GM08714 (cell line): ENCODE measurements at regions not wholly inside any gene's neighbourhood (a gene's known extent, or its start where the extent isn't known, plus 50 kb on each side); places are given as distances from the start of the nearest gene placed in this dataset.

ENCODE experiments used
- H3K4me3 ChIP-seq: fragments of 200-500 bp; sonication (Bioruptor generic); 2 replicates; pipeline ENCODE4 v1.5.1; 2014; ENCODE audit warnings: mild to moderate bottlenecking, low read length, inconsistent platforms
- ZNF274 ChIP-seq: IDR thresholded peaks from 2 replicates; pipeline ENCODE4 v1.6.1; 2012; ENCODE audit warnings: mild to moderate bottlenecking, low read depth, low read length

GRCh38 chr13:73403355-73404120 lies 344.7 kb downstream of the KLF5 start:
- H3K4me3 ChIP-seq, result no peak overlapping the region
- TF ChIP-seq ZNF274, result no peak

DNA sequence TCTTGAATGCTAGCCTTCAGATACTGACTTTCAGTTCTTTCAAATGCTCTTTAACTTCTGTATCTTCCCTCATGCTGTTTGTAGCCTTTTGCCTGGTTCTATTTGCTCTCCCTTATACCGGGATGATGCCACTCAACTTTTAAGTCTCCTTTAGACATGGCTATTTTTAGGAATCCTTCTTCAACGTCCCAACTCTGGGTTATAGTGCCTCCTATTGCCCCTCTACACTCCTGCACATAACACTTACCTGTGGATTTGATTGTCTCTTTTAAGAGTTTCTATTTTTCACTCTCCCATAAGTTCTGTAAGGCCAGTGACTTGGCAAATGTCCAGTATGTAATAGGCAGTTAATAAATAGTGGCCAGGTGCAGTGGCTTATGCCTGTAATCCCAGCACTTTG lies 343.0 kb downstream of the KLF5 start:
- H3K4me3 ChIP-seq, result no peak overlapping the region
- no peak for TF ChIP-seq ZNF274

DNA sequence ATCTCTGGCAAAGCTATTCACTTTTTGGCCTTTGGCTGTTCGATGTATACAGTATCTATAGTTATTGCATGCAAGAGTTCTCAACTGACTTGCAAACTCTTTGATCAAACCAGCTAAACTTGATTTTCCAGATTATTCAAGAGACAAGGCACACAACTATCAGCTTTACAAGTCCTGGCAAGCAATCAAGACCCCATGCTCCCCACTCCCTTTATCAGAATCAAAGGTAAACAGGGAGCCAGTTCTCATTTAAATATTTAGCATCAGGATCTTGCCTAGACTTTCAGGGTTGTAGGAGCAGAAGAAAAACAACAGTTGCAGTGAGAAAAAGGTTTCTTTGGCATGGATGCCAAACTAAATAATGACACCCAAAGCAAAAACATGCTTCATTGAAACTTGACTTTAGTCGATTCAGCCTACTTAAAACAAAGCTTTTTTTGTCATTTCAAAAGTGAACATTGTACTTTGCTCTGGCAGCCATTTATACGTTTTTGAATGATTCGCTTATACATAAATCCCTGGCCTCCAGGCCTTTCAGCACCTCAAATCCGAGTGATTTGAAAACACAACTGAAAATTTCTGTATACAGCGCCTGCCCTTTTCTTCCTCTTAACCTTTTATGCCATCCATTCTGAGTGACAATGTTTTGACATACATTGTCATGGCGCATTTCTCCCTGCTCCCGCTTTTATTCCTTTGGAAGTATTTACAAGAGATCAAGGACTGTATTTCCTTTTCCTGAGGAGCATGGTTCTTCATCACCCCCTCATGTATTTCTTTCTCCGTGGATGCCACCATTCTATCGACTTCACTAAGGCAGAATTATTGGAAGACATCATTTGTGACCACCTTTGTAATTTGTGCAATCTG lies 340.8 kb downstream of the KLF5 start:
- no peak overlapping the region for H3K4me3 ChIP-seq
- TF ChIP-seq ZNF274, result no peak

DNA sequence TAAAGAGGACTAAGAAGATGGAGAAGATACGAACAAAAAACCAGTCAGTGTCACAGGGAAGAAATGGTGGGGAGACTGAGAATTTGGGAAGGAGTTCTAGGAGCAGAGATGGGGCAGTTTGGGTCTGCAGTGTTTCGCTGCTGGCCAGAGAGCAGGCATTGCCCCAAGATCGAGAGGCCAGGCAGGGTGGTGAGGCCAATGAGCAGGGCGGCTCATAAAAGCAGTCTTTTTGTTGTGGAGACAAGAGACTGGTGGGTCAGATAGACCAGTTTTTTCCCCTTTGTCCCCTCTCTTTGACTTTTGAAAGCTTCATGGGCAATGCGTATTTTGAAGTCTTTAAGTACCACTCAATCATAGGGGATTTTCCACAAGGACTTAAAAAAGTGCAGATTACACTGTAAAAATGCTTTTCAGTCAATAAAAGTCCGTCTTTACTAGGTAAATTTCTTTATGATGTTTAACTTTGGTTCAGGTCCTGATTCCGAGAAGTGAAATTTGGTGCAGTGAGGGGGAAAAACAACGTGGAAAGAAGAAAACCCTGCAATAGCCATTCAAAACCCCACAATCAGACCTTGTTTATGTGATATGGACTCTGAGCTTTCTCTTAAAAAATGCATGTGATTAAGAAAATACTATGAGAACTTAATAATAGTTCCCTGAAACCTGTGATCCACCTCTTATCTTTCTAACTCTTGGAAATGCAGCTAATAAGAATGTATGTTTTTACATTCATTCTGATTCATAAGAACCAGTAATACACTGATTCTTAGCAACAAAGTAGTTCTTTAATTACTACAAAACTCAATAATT lies 338.9 kb downstream of the KLF5 start:
- no peak for TF ChIP-seq ZNF274

DNA sequence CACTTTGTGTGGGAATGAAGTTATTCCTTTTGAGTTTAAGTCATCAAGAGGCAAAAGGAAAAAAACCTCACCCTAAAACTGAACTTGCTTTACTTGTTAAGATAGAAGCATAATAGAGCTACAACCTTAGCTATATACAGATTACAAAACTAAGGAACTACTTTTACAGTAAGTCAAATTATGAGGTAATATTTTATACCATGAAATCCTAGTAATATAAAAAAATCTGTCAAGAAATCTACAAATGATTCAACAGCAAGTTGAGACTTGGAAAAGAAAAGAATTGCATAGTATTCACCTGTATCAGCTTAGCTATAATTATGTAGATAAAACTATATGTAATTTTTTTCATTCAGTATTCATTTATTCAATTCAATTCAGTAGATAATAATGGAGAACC lies 335.3 kb downstream of the KLF5 start:
- no peak overlapping the region for H3K4me3 ChIP-seq
- no peak for TF ChIP-seq ZNF274

More for the DNA sequence above, 338.9 kb downstream of the KLF5 start:
- no peak overlapping the region for H3K4me3 ChIP-seq

DNA sequence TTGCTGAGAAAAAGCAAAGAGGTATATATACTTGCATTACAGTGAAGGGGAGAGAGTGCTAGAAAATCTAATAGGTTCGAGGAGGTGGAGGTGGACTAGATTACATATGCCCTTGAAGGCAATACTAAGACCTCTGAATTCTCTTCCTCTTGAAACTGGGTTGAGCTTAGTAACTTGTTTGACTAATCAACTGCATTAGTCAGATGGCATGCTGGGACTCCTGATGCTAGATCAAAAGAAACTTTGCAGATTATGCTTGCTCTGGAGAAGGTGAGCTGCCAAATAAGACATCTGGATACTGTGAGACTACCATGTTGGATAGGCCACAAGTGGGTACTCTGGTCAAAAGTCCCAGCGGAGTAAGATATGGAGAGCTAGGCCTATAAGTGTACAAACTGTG lies 331.3 kb downstream of the KLF5 start:
- no peak for TF ChIP-seq ZNF274

GRCh38 chr13:73388586-73388985 lies 329.8 kb downstream of the KLF5 start:
- no peak for TF ChIP-seq ZNF274

More for the DNA sequence above, 331.3 kb downstream of the KLF5 start:
- no peak overlapping the region for H3K4me3 ChIP-seq

GRCh38 chr13:73387318-73387717 lies 328.5 kb downstream of the KLF5 start:
- no peak for TF ChIP-seq ZNF274
- no peak overlapping the region for H3K4me3 ChIP-seq

More at GRCh38 chr13:73388586-73388985, 329.8 kb downstream of the KLF5 start:
- H3K4me3 ChIP-seq, result no peak overlapping the region

DNA sequence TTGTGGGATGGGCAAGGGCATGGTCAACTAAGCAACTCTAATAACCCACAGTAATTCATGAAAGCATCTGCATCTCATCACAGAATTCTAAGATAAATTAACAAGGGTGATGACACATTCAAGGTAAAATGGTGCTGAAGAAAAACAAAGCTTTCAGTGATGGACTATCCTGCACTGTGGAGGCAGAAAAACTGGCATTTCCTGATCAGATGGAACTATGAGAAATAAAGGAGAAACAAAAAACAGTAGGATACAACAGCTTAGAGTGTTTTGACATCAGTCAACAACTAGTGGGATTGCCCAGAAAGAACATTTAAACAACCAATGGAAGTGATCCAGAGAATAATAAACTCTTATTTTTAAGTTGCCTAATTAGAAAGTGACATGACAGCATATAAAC lies 327.0 kb downstream of the KLF5 start:
- no peak for TF ChIP-seq ZNF274
- H3K4me3 ChIP-seq, result no peak overlapping the region

DNA sequence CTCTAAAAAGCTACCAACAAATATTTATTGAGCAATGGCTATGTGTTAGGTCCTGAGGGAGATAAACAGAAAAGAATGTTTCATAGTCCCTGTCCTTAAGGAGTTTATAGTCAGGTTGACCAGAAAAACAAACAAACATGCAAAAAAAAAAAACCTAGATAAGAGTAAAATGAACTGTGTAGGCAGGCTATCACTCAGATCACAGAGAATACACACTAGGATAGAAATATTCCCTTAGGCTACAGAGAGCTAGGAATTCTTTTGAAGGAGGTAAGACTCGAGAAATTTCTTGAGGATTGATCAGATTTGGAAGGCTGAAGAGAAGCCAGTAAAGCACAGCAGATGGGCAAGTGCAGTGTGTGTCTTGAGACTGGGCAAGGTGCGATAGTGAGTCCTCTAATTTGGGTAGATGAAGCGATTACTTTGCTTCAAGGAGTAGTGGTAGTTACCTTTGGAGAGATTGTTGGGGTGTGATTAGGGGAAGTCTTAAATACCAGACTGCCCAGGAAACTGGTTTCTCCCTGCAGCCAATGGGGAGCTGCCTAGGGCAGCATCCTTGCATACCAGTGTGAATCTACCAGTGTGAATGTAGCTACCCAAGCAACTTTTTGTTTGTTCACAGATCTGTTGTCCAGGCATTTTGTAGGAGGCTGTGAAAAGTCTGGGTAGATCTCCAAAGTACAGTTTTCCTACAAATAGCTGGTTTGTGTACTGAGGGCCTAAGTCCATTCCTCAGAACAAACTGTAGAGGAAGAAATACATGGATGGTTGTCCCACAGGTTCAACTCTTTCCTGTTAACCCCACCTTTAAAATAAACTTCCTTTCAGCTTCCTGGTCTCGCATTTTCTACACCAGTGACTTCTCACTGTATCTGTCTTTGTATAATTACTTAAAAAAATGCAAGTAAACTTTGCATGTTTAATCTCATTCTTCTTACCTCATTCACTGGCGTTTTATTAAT lies 314.1 kb downstream of the KLF5 start:
- no peak for TF ChIP-seq ZNF274

DNA sequence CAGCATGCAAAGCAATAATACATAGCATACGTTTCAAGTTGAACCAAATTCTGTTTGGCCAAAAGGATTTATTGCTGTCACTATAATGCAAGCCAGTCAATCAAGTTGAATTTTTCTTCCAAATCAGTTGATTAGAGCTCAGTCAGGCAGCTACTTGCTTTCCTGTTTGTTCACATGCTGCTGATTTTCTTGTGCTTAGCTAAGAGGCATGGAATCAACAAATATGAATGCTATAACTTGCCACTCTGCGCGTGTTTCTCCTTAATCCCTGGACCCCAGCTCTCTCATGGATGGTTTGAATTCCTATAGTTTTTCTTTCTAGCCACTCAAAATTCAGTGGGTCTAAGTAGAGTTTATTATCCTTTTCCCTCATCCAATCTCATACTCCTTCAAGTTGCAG lies 311.3 kb downstream of the KLF5 start:
- TF ChIP-seq ZNF274, result no peak
- H3K4me3 ChIP-seq, result no peak overlapping the region

More for the DNA sequence above, 314.1 kb downstream of the KLF5 start:
- H3K4me3 ChIP-seq, result no peak overlapping the region

GRCh38 chr13:73369095-73369494 lies 310.3 kb downstream of the KLF5 start:
- no peak overlapping the region for H3K4me3 ChIP-seq
- TF ChIP-seq ZNF274, result no peak

DNA sequence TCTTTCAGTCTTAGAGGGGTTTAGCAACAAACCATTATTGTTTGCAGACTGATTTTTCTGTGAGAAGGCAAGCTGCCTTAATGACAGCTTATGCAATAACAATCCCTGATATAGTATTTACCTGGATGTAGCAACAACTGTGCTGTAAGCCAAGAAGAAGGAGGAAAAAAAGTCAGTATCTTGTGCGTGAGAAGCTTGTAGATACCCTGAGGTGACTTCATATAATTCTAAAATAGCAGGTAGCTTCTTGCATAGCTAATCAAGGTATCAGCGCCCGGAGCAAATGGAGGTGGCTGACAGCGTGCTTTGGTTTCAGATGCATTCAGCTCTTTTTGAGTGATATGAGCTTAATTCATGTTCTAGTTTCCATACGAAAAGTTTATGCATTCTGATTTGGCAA lies 309.8 kb downstream of the KLF5 start:
- TF ChIP-seq ZNF274, result no peak
- H3K4me3 ChIP-seq, result no peak overlapping the region

GRCh38 chr13:73367886-73368285 lies 309.1 kb downstream of the KLF5 start:
- H3K4me3 ChIP-seq, result no peak overlapping the region
- TF ChIP-seq ZNF274, result no peak
